ENCODE measurements at regions not wholly inside any gene's neighbourhood (a gene's known extent, or its start where the extent isn't known, plus 50 kb on each side); places are given as distances from the start of the nearest gene placed in this dataset.

- TF ChIP-seq, protein P1, sequence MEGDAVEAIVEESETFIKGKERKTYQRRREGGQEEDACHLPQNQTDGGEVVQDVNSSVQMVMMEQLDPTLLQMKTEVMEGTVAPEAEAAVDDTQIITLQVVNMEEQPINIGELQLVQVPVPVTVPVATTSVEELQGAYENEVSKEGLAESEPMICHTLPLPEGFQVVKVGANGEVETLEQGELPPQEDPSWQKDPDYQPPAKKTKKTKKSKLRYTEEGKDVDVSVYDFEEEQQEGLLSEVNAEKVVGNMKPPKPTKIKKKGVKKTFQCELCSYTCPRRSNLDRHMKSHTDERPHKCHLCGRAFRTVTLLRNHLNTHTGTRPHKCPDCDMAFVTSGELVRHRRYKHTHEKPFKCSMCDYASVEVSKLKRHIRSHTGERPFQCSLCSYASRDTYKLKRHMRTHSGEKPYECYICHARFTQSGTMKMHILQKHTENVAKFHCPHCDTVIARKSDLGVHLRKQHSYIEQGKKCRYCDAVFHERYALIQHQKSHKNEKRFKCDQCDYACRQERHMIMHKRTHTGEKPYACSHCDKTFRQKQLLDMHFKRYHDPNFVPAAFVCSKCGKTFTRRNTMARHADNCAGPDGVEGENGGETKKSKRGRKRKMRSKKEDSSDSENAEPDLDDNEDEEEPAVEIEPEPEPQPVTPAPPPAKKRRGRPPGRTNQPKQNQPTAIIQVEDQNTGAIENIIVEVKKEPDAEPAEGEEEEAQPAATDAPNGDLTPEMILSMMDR (IDR thresholded peaks at IDR 0.05) = no peak
- TF ChIP-seq POLR2A (IDR thresholded peaks at IDR 0.05) = no peak
Observed at GRCh38 chrX:9133426-9133825, 99.5 kb upstream of the FAM9B start.

Data from adrenal gland (tissue), 5 donors.